ENCODE measurements at regions not wholly inside any gene's neighbourhood (a gene's known extent, or its start where the extent isn't known, plus 50 kb on each side); places are given as distances from the start of the nearest gene placed in this dataset.

GRCh38 chr1:181204530-181204929 is 116.0 kb downstream of the IER5 start:
- DNase-seq, result no peak
- WGBS (ENCODE audit: insufficient coverage, low lambda C conversion rate), result 79% methylated on average over 3 of the region's 6 CpGs
- Histone ChIP-seq H3K4me3 (ENCODE audit: low read length) (no peak overlapping the region), H3K27me3 (ENCODE audit: control insufficient read depth, insufficient read depth, low read length) (no peaks in the 10 kb centered on the region), H3K9me3 (ENCODE audit: control insufficient read depth, low read depth, low read length) (no peaks in the 10 kb centered on the region), H3K36me3 (ENCODE audit: control insufficient read depth, insufficient read depth, low read length) (no peaks in the 10 kb centered on the region), H3K4me1 (ENCODE audit: control insufficient read depth, insufficient read depth, low read length) (no peaks in the 10 kb centered on the region), H3K27ac (ENCODE audit: low read length) (no peak overlapping the region)

GRCh38 chr1:181205901-181206300 is 117.4 kb downstream of the IER5 start:
- Histone ChIP-seq H3K4me1 (ENCODE audit: control insufficient read depth, insufficient read depth, low read length) (no peaks in the 10 kb centered on the region), H3K9me3 (ENCODE audit: control insufficient read depth, low read depth, low read length) (no peaks in the 10 kb centered on the region)
- no peak for DNase-seq

GRCh38 chr1:181206513-181206912 is 118.0 kb downstream of the IER5 start:
- Histone ChIP-seq H3K4me1 (ENCODE audit: control insufficient read depth, insufficient read depth, low read length) (no peaks in the 10 kb centered on the region), H3K4me3 (ENCODE audit: low read length) (no peak overlapping the region), H3K9me3 (ENCODE audit: control insufficient read depth, low read depth, low read length) (no peaks in the 10 kb centered on the region), H3K36me3 (ENCODE audit: control insufficient read depth, insufficient read depth, low read length) (no peaks in the 10 kb centered on the region), H3K27ac (ENCODE audit: low read length) (no peak overlapping the region), H3K27me3 (ENCODE audit: control insufficient read depth, insufficient read depth, low read length) (no peaks in the 10 kb centered on the region)
- DNase-seq, result no peak
- no CpG with 5 or more reads among the region's 8 CpGs for WGBS (ENCODE audit: insufficient coverage, low lambda C conversion rate)

More at GRCh38 chr1:181205901-181206300, 117.4 kb downstream of the IER5 start:
- 62% methylated on average over 2 of the region's 10 CpGs for WGBS (ENCODE audit: insufficient coverage, low lambda C conversion rate)
- no peaks in the 10 kb centered on the region for H3K36me3 ChIP-seq (ENCODE audit: control insufficient read depth, insufficient read depth, low read length)
- no peak overlapping the region for H3K27ac ChIP-seq (ENCODE audit: low read length)
- no peak overlapping the region for H3K4me3 ChIP-seq (ENCODE audit: low read length)
- H3K27me3 ChIP-seq (ENCODE audit: control insufficient read depth, insufficient read depth, low read length), result no peaks in the 10 kb centered on the region

- Histone ChIP-seq H3K4me1 (ENCODE audit: control insufficient read depth, insufficient read depth, low read length) (no peaks in the 10 kb centered on the region), H3K36me3 (ENCODE audit: control insufficient read depth, insufficient read depth, low read length) (no peaks in the 10 kb centered on the region), H3K4me3 (ENCODE audit: low read length) (no peak overlapping the region), H3K27ac (ENCODE audit: low read length) (no peak overlapping the region), H3K27me3 (ENCODE audit: control insufficient read depth, insufficient read depth, low read length) (no peaks in the 10 kb centered on the region), H3K9me3 (ENCODE audit: control insufficient read depth, low read depth, low read length) (no peaks in the 10 kb centered on the region)
- WGBS (ENCODE audit: insufficient coverage, low lambda C conversion rate), result no CpG with 5 or more reads among the region's 19 CpGs
- no peak for DNase-seq
Measured at GRCh38 chr1:181206979-181207790, 118.7 kb downstream of the IER5 start.

GRCh38 chr1:181208083-181208482 is 119.6 kb downstream of the IER5 start:
- Histone ChIP-seq H3K36me3 (ENCODE audit: control insufficient read depth, insufficient read depth, low read length) (no peaks in the 10 kb centered on the region), H3K4me1 (ENCODE audit: control insufficient read depth, insufficient read depth, low read length) (no peaks in the 10 kb centered on the region), H3K9me3 (ENCODE audit: control insufficient read depth, low read depth, low read length) (no peaks in the 10 kb centered on the region), H3K27ac (ENCODE audit: low read length) (no peak overlapping the region), H3K4me3 (ENCODE audit: low read length) (no peak overlapping the region), H3K27me3 (ENCODE audit: control insufficient read depth, insufficient read depth, low read length) (no peaks in the 10 kb centered on the region)
- 100% methylated on average over 1 of the region's 6 CpGs for WGBS (ENCODE audit: insufficient coverage, low lambda C conversion rate)
- no peak for DNase-seq

GRCh38 chr1:181208967-181209366 is 120.5 kb downstream of the IER5 start:
- Histone ChIP-seq H3K27ac (ENCODE audit: low read length) (no peak overlapping the region), H3K9me3 (ENCODE audit: control insufficient read depth, low read depth, low read length) (no peaks in the 10 kb centered on the region), H3K36me3 (ENCODE audit: control insufficient read depth, insufficient read depth, low read length) (no peaks in the 10 kb centered on the region), H3K4me3 (ENCODE audit: low read length) (no peak overlapping the region), H3K4me1 (ENCODE audit: control insufficient read depth, insufficient read depth, low read length) (no peaks in the 10 kb centered on the region), H3K27me3 (ENCODE audit: control insufficient read depth, insufficient read depth, low read length) (no peaks in the 10 kb centered on the region)
- DNase-seq, result no peak
- WGBS (ENCODE audit: insufficient coverage, low lambda C conversion rate), result no CpG with 5 or more reads among the region's 5 CpGs

GRCh38 chr1:181213056-181213455 is 124.6 kb downstream of the IER5 start:
- H3K9me3 ChIP-seq (ENCODE audit: control insufficient read depth, low read depth, low read length), result no peaks in the 10 kb centered on the region
- DNase-seq, result no peak
- WGBS (ENCODE audit: insufficient coverage, low lambda C conversion rate), result no CpG with 5 or more reads among the region's 3 CpGs
- H3K4me3 ChIP-seq (ENCODE audit: low read length), result no peak overlapping the region
- H3K27ac ChIP-seq (ENCODE audit: low read length), result no peak overlapping the region
- no peaks in the 10 kb centered on the region for H3K36me3 ChIP-seq (ENCODE audit: control insufficient read depth, insufficient read depth, low read length)
- H3K27me3 ChIP-seq (ENCODE audit: control insufficient read depth, insufficient read depth, low read length), result no peaks in the 10 kb centered on the region
- H3K4me1 ChIP-seq (ENCODE audit: control insufficient read depth, insufficient read depth, low read length), result no peaks in the 10 kb centered on the region

GRCh38 chr1:181216591-181216994 is 128.1 kb downstream of the IER5 start:
- Histone ChIP-seq H3K4me3 (ENCODE audit: low read length) (no peak overlapping the region), H3K9me3 (ENCODE audit: control insufficient read depth, low read depth, low read length) (no peaks in the 10 kb centered on the region), H3K27me3 (ENCODE audit: control insufficient read depth, insufficient read depth, low read length) (no peaks in the 10 kb centered on the region), H3K27ac (ENCODE audit: low read length) (no peak overlapping the region), H3K36me3 (ENCODE audit: control insufficient read depth, insufficient read depth, low read length) (no peaks in the 10 kb centered on the region), H3K4me1 (ENCODE audit: control insufficient read depth, insufficient read depth, low read length) (no peaks in the 10 kb centered on the region)
- no CpG with 5 or more reads among the region's 3 CpGs for WGBS (ENCODE audit: insufficient coverage, low lambda C conversion rate)
- no peak for DNase-seq

- Histone ChIP-seq H3K9me3 (ENCODE audit: control insufficient read depth, low read depth, low read length) (peaks cover 3% of the 10 kb centered on the region), H3K36me3 (ENCODE audit: control insufficient read depth, insufficient read depth, low read length) (no peaks in the 10 kb centered on the region), H3K4me1 (ENCODE audit: control insufficient read depth, insufficient read depth, low read length) (no peaks in the 10 kb centered on the region), H3K4me3 (ENCODE audit: low read length) (no peak overlapping the region), H3K27me3 (ENCODE audit: control insufficient read depth, insufficient read depth, low read length) (no peaks in the 10 kb centered on the region), H3K27ac (ENCODE audit: low read length) (no peak overlapping the region)
- no CpG with 5 or more reads among the region's 4 CpGs for WGBS (ENCODE audit: insufficient coverage, low lambda C conversion rate)
- no peak for DNase-seq
Measured at GRCh38 chr1:181219938-181220337, 131.4 kb downstream of the IER5 start.

GRCh38 chr1:181221078-181221477 is 132.6 kb downstream of the IER5 start:
- no peak for DNase-seq
- H3K27me3 ChIP-seq (ENCODE audit: control insufficient read depth, insufficient read depth, low read length), result no peaks in the 10 kb centered on the region
- H3K9me3 ChIP-seq (ENCODE audit: control insufficient read depth, low read depth, low read length), result peaks cover 3% of the 10 kb centered on the region
- no peak overlapping the region for H3K4me3 ChIP-seq (ENCODE audit: low read length)
- no CpG with 5 or more reads among the region's 5 CpGs for WGBS (ENCODE audit: insufficient coverage, low lambda C conversion rate)
- H3K36me3 ChIP-seq (ENCODE audit: control insufficient read depth, insufficient read depth, low read length), result no peaks in the 10 kb centered on the region
- H3K4me1 ChIP-seq (ENCODE audit: control insufficient read depth, insufficient read depth, low read length), result no peaks in the 10 kb centered on the region
- no peak overlapping the region for H3K27ac ChIP-seq (ENCODE audit: low read length)

GRCh38 chr1:181222972-181223505 is 134.5 kb downstream of the IER5 start:
- no peaks in the 10 kb centered on the region for H3K4me1 ChIP-seq (ENCODE audit: control insufficient read depth, insufficient read depth, low read length)
- no peaks in the 10 kb centered on the region for H3K36me3 ChIP-seq (ENCODE audit: control insufficient read depth, insufficient read depth, low read length)
- no peaks in the 10 kb centered on the region for H3K27me3 ChIP-seq (ENCODE audit: control insufficient read depth, insufficient read depth, low read length)
- no peak for DNase-seq
- no peak overlapping the region for H3K4me3 ChIP-seq (ENCODE audit: low read length)
- H3K9me3 ChIP-seq (ENCODE audit: control insufficient read depth, low read depth, low read length), result peaks cover 3% of the 10 kb centered on the region
- WGBS (ENCODE audit: insufficient coverage, low lambda C conversion rate), result no CpG with 5 or more reads among the region's 7 CpGs
- H3K27ac ChIP-seq (ENCODE audit: low read length), result no peak overlapping the region
